ENCODE measurements at regions not wholly inside any gene's neighbourhood (a gene's known extent, or its start where the extent isn't known, plus 50 kb on each side); places are given as distances from the start of the nearest gene placed in this dataset.
A peak's percentile ranks its signal among the peaks of the same experiment; 100 is the strongest.

GRCh38 chr4:11532138-11532537 is 103.4 kb upstream of the HS3ST1 start:
- DNase-seq (ENCODE audit: low spot score) = no peak

GRCh38 chr4:11529625-11530201 is 101.0 kb upstream of the HS3ST1 start:
- peak; percentile 37 for DNase-seq (ENCODE audit: low spot score)

GRCh38 chr4:11525085-11525484 is 96.4 kb upstream of the HS3ST1 start:
- no peak for DNase-seq (ENCODE audit: low spot score)

GRCh38 chr4:11518754-11519153 is 90.1 kb upstream of the HS3ST1 start:
- no peak for DNase-seq (ENCODE audit: low spot score)

GRCh38 chr4:11514779-11515419 is 86.2 kb upstream of the HS3ST1 start:
- no peak for DNase-seq (ENCODE audit: low spot score)

- DNase-seq (ENCODE audit: low spot score) = no peak
Observed at GRCh38 chr4:11514003-11514402, 85.3 kb upstream of the HS3ST1 start.

GRCh38 chr4:11512871-11513270 is 84.2 kb upstream of the HS3ST1 start:
- DNase-seq (ENCODE audit: low spot score) = no peak

- no peak for DNase-seq (ENCODE audit: low spot score)
Observed at GRCh38 chr4:11511321-11511720, 82.6 kb upstream of the HS3ST1 start.

- no peak for DNase-seq (ENCODE audit: low spot score)
Observed at GRCh38 chr4:11507920-11508319, 79.2 kb upstream of the HS3ST1 start.

- DNase-seq (ENCODE audit: low spot score) = no peak
Observed at GRCh38 chr4:11506194-11506593, 77.5 kb upstream of the HS3ST1 start.

- no peak for DNase-seq (ENCODE audit: low spot score)
Observed at GRCh38 chr4:11505221-11505971, 76.7 kb upstream of the HS3ST1 start.

GRCh38 chr4:11503166-11503565 is 74.5 kb upstream of the HS3ST1 start:
- no peak for DNase-seq (ENCODE audit: low spot score)

GRCh38 chr4:11497972-11498371 is 69.3 kb upstream of the HS3ST1 start:
- DNase-seq (ENCODE audit: low spot score) = no peak

- DNase-seq (ENCODE audit: low spot score) = no peak
Observed at GRCh38 chr4:11497212-11497806, 68.6 kb upstream of the HS3ST1 start.

GRCh38 chr4:11496351-11496829 is 67.7 kb upstream of the HS3ST1 start:
- DNase-seq (ENCODE audit: low spot score) = no peak

- no peak for DNase-seq (ENCODE audit: low spot score)
Observed at GRCh38 chr4:11495818-11496217, 67.1 kb upstream of the HS3ST1 start.

GRCh38 chr4:11495291-11495690 is 66.6 kb upstream of the HS3ST1 start:
- DNase-seq (ENCODE audit: low spot score) = no peak

GRCh38 chr4:11494232-11494631 is 65.5 kb upstream of the HS3ST1 start:
- DNase-seq (ENCODE audit: low spot score) = no peak

- no peak for DNase-seq (ENCODE audit: low spot score)
Observed at GRCh38 chr4:11489453-11490083, 60.9 kb upstream of the HS3ST1 start.

- no peak for DNase-seq (ENCODE audit: low spot score)
Observed at GRCh38 chr4:11488657-11489452, 60.2 kb upstream of the HS3ST1 start.

- DNase-seq (ENCODE audit: low spot score) = no peak
Observed at GRCh38 chr4:11487868-11488544, 59.3 kb upstream of the HS3ST1 start.

All from hepatic stellate cell (primary cell).